Vagina (tissue), 1 donor: ENCODE measurements at regions not wholly inside any gene's neighbourhood (a gene's known extent, or its start where the extent isn't known, plus 50 kb on each side); places are given as distances from the start of the nearest gene placed in this dataset. TPM values are rescaled to one million over a fixed set of nuclear protein-coding genes. Genes with fewer than 3 reads are reported as not detected.

Experiments used
- small RNA-seq: library from RNA; depleted of rRNA; stranded (forward); fragments of <200 nt; gene quantifications from one replicate; pipeline ENCODE3, GENCODE V24; 2016

Small RNA genes in the stretch of these regions (small RNA-seq; reads per million reads assigned to genes)
- not detected for gene RNU6-325P
